Stomach (tissue), 4 donors: ENCODE measurements at regions not wholly inside any gene's neighbourhood (a gene's known extent, or its start where the extent isn't known, plus 50 kb on each side); places are given as distances from the start of the nearest gene placed in this dataset.

Experiments
- CTCF ChIP-seq, 7 experiments: fragments of 450-650 bp in 4 of 7; fragments of 200-600 bp in 3 of 7; sonication (generic) in 3 of 7; IDR thresholded peaks; one replicate each; pipeline ENCODE4 v1.5.1; 2016 to 2019; ENCODE audit warnings: antibody characterized with exemption in 7 of 7, control low read depth in 2 of 7, mild to moderate bottlenecking in 1 of 7
- POLR2A ChIP-seq, 4 donors: fragments of 450-650 bp; IDR thresholded peaks; one replicate each; pipeline ENCODE4 v1.6.1; 2016; ENCODE audit warnings: antibody characterized with exemption in 4 of 4, control low read depth in 2 of 4, mild to moderate bottlenecking in 1 of 4, moderate library complexity in 1 of 4
- POLR2AphosphoS5 ChIP-seq, 3 donors: sonication (generic); formaldehyde crosslinking; IDR thresholded peaks; one replicate each; pipeline ENCODE4 v1.6.1; 2016; ENCODE audit warnings: antibody characterized with exemption in 3 of 3

GRCh38 chr14:83533734-83534133, 1996.2 kb upstream of the FLRT2 start:
- TF ChIP-seq CTCF (IDR thresholded peaks at IDR 0.05) = no peak
- no peak for TF ChIP-seq POLR2AphosphoS5 (IDR thresholded peaks at IDR 0.05)
- no peak for TF ChIP-seq POLR2A (IDR thresholded peaks at IDR 0.05)
